IMR-90 (cell line): ENCODE measurements at regions not wholly inside any gene's neighbourhood (a gene's known extent, or its start where the extent isn't known, plus 50 kb on each side); places are given as distances from the start of the nearest gene placed in this dataset.

Experiments
- ATAC-seq: fragments of 200-7000 bp; cut with Tn5 transposase; 2 replicates; pipeline ENCODE4 v1.9.1; 2020; ENCODE audit warnings: low read depth, mild to moderate bottlenecking, moderate library complexity
- BruUV-seq: library from RNA; stranded (reverse); fragments of 400-500 nt; replicated peaks from 2 replicates; lab custom pipeline; 2021; lab: Mats Ljungman, UMichigan
- CTCF ChIA-PET: fragments of 300-600 bp; formaldehyde crosslinking; extraction: SDS; loops from one replicate; lab custom pipeline; 2021; ENCODE audit warnings: antibody characterized with exemption; lab: Yijun Ruan, JAX
- POLR2A ChIA-PET: fragments of 300-600 bp; sonication (Branson Sonifier 250); formaldehyde crosslinking; loops from one replicate; lab custom pipeline; 2022; ENCODE audit warnings: antibody characterized with exemption; ENCODE audit not compliant: unreplicated experiment; lab: Charles Lee
- DNase-seq: peaks from one replicate; pipeline ENCODE4 v3.0.0; 2013
- H2AFZ ChIP-seq: replicated peaks from 2 replicates; pipeline ENCODE3; 2013; ENCODE audit warnings: low read length, mild to moderate bottlenecking; ENCODE audit not compliant: poor library complexity
- H2AK5ac ChIP-seq: 2 replicates; pipeline ENCODE4 v1.6.1; 2013; ENCODE audit warnings: low read depth, low read length, inconsistent platforms
- H2AK9ac ChIP-seq: replicated peaks from 2 replicates; pipeline ENCODE3; 2013; ENCODE audit warnings: mild to moderate bottlenecking, low read depth, low read length, moderate library complexity; ENCODE audit not compliant: poor library complexity
- H2BK120ac ChIP-seq: 2 replicates; pipeline ENCODE4 v1.6.1; 2013; ENCODE audit warnings: low read depth, low read length, inconsistent platforms
- H2BK15ac ChIP-seq: 3 replicates; pipeline ENCODE4 v1.6.1; 2013; ENCODE audit warnings: low read depth, low read length, inconsistent platforms
- H2BK20ac ChIP-seq: 2 replicates; pipeline ENCODE4 v1.6.1; 2013; ENCODE audit warnings: low read depth, mild to moderate bottlenecking, inconsistent platforms, low read length, moderate library complexity
- H2BK5ac ChIP-seq: 2 replicates; pipeline ENCODE4 v1.6.1; 2013; ENCODE audit warnings: mild to moderate bottlenecking, low read depth, low read length, inconsistent platforms; ENCODE audit not compliant: poor library complexity, severe bottlenecking
- H3K14ac ChIP-seq: replicated peaks from 2 replicates; pipeline ENCODE4 v1.6.1; 2013; ENCODE audit warnings: low read depth, low read length, inconsistent platforms
- H3K18ac ChIP-seq: 2 replicates; pipeline ENCODE4 v1.6.1; 2013; ENCODE audit warnings: low read depth, low read length, control low read depth
- H3K23ac ChIP-seq: 2 replicates; pipeline ENCODE4 v1.6.1; 2013; ENCODE audit warnings: low read depth, low read length, inconsistent platforms
- H3K27ac ChIP-seq: 2 replicates; pipeline ENCODE4 v1.5.1; 2013; ENCODE audit warnings: mild to moderate bottlenecking, control low read depth, low read length; ENCODE audit not compliant: insufficient read depth
- H3K27me3 ChIP-seq: 2 replicates; pipeline ENCODE4 v1.6.1; 2013; ENCODE audit warnings: low read length; ENCODE audit not compliant: control insufficient read depth, insufficient read depth
- H3K36me3 ChIP-seq: 2 replicates; pipeline ENCODE4 v1.6.1; 2013; ENCODE audit warnings: low read length, mixed read lengths; ENCODE audit not compliant: control insufficient read depth, insufficient read depth
- H3K4ac ChIP-seq: 2 replicates; pipeline ENCODE4 v1.6.1; 2013; ENCODE audit warnings: low read depth, low read length, inconsistent platforms
- H3K4me1 ChIP-seq: 2 replicates; pipeline ENCODE4 v1.6.1; 2013; ENCODE audit warnings: low read length, mixed read lengths; ENCODE audit not compliant: control insufficient read depth, insufficient read depth
- H3K4me2 ChIP-seq: 2 replicates; pipeline ENCODE4 v1.6.1; 2013; ENCODE audit warnings: low read depth, mild to moderate bottlenecking, control low read depth, low read length, moderate library complexity
- H3K4me3 ChIP-seq: 2 replicates; pipeline ENCODE4 v1.5.1; 2013; ENCODE audit warnings: low read depth, mild to moderate bottlenecking, control low read depth, low read length, moderate library complexity; ENCODE audit not compliant: insufficient read depth
- H3K56ac ChIP-seq: 2 replicates; pipeline ENCODE4 v1.6.1; 2013; ENCODE audit warnings: low read length, inconsistent platforms; ENCODE audit not compliant: insufficient read depth; ENCODE audit errors: extremely low read depth
- H3K79me1 ChIP-seq, 2 experiments: 2 replicates each; pipeline ENCODE4 v1.6.1; 2013; ENCODE audit warnings: low read length in 2 of 2, inconsistent platforms in 1 of 2, low read depth in 1 of 2
- H3K9ac ChIP-seq: 2 replicates; pipeline ENCODE4 v1.6.1; 2013; ENCODE audit warnings: low read depth, low read length, control low read depth
- H3K9me1 ChIP-seq: 2 replicates; pipeline ENCODE4 v1.6.1; 2013; ENCODE audit warnings: low read length, inconsistent platforms; ENCODE audit not compliant: insufficient read depth
- H3K9me3 ChIP-seq: 2 replicates; pipeline ENCODE4 v1.6.1; 2013; ENCODE audit warnings: low read length; ENCODE audit not compliant: control insufficient read depth, insufficient read depth
- H4K20me1 ChIP-seq: 2 replicates; pipeline ENCODE4 v1.6.1; 2013; ENCODE audit warnings: low read length, inconsistent platforms; ENCODE audit not compliant: insufficient read depth
- H4K5ac ChIP-seq: 2 replicates; pipeline ENCODE4 v1.6.1; 2013; ENCODE audit warnings: mild to moderate bottlenecking, low read depth, low read length, control low read depth
- H4K8ac ChIP-seq, 2 experiments: 2 replicates each; pipeline ENCODE4 v1.6.1; 2013; ENCODE audit warnings: low read depth in 2 of 2, low read length in 2 of 2, control low read depth in 1 of 2, inconsistent platforms in 1 of 2
- H4K91ac ChIP-seq: 2 replicates; pipeline ENCODE4 v1.6.1; 2013; ENCODE audit warnings: low read depth, low read length, inconsistent platforms; ENCODE audit not compliant: insufficient read depth
- BHLHE40 ChIP-seq: fragments of 150-350 bp; IDR thresholded peaks from 2 replicates; pipeline ENCODE4 v1.6.1; 2016; ENCODE audit warnings: mild to moderate bottlenecking, low read depth, low read length
- CEBPB ChIP-seq: IDR thresholded peaks from 2 replicates; pipeline ENCODE4 v1.6.1; 2012; ENCODE audit warnings: low read depth, low read length, improper control_type of control experiment
- CHD1 ChIP-seq: IDR thresholded peaks from 2 replicates; pipeline ENCODE4 v1.6.1; 2012; ENCODE audit warnings: low read depth, low read length, improper control_type of control experiment
- CTCF ChIP-seq: conservative IDR thresholded peaks from 2 replicates; pipeline ENCODE4 v1.5.1; 2012; ENCODE audit warnings: mild to moderate bottlenecking, low read depth, low read length, improper control_type of control experiment
- ELK1 ChIP-seq: fragments of 150-350 bp; IDR thresholded peaks from 2 replicates; pipeline ENCODE4 v1.6.1; 2016; ENCODE audit warnings: low read depth, mild to moderate bottlenecking, low read length, moderate library complexity, borderline replicate concordance
- FOS ChIP-seq: fragments of 150-350 bp; IDR thresholded peaks from 2 replicates; pipeline ENCODE4 v1.6.1; 2016; ENCODE audit warnings: low read depth, low read length
- MAFK ChIP-seq: IDR thresholded peaks from 2 replicates; pipeline ENCODE4 v1.6.1; 2012; ENCODE audit warnings: low read depth, low read length, improper control_type of control experiment
- MAZ ChIP-seq: IDR thresholded peaks from 2 replicates; pipeline ENCODE4 v1.6.1; 2012; ENCODE audit warnings: low read depth, mild to moderate bottlenecking, low read length, improper control_type of control experiment, moderate library complexity, borderline replicate concordance
- MXI1 ChIP-seq: IDR thresholded peaks from 2 replicates; pipeline ENCODE4 v1.6.1; 2012; ENCODE audit warnings: low read depth, mild to moderate bottlenecking, low read length, moderate library complexity, borderline replicate concordance
- NFE2L2 ChIP-seq: fragments of 150-350 bp; IDR thresholded peaks from 2 replicates; pipeline ENCODE4 v1.6.1; 2016; ENCODE audit warnings: low read depth, mild to moderate bottlenecking, low read length
- POLR2A ChIP-seq: IDR thresholded peaks from 2 replicates; pipeline ENCODE4 v1.6.1; 2012; ENCODE audit warnings: mild to moderate bottlenecking, low read depth, low read length
- RAD21 ChIP-seq: IDR thresholded peaks from 2 replicates; pipeline ENCODE4 v1.6.1; 2012; ENCODE audit warnings: low read length, improper control_type of control experiment
- RCOR1 ChIP-seq: IDR thresholded peaks from 2 replicates; pipeline ENCODE4 v1.6.1; 2012; ENCODE audit warnings: mild to moderate bottlenecking, low read length, improper control_type of control experiment; ENCODE audit not compliant: insufficient replicate concordance
- RFX5 ChIP-seq: IDR thresholded peaks from 2 replicates; pipeline ENCODE4 v1.8.0; 2012; ENCODE audit warnings: low read depth, mild to moderate bottlenecking, low read length, moderate library complexity
- SMC3 ChIP-seq: fragments of 150-350 bp; IDR thresholded peaks from 2 replicates; pipeline ENCODE4 v1.6.1; 2016; ENCODE audit warnings: low read depth, mild to moderate bottlenecking, antibody characterized with exemption, low read length, moderate library complexity
- USF2 ChIP-seq: fragments of 150-350 bp; IDR thresholded peaks from 2 replicates; pipeline ENCODE4 v1.6.1; 2017; ENCODE audit warnings: mild to moderate bottlenecking, antibody characterized with exemption, low read length, low read depth
- dilution Hi-C: fragments of 300-500 bp; cut with HindIII; formaldehyde crosslinking; loops from one replicate; pipeline ENCODE4 v1.14.3; 2018; ENCODE audit warnings: low sequenced_read_pairs; ENCODE audit not compliant: unreplicated experiment
- in situ Hi-C: fragments of 300-500 bp; cut with MboI; formaldehyde crosslinking; loops from 3 replicates; pipeline ENCODE4 v1.14.3; 2019; ENCODE audit warnings: low sequenced_read_pairs, inconsistent platforms, mixed read lengths
- intact Hi-C: fragments of 100-400 bp; cut with micrococcal nuclease; formaldehyde crosslinking; loops from 2 replicates; pipeline ENCODE4 v1.10.0; 2022

- no TSS peak for BruUV-seq
- H3K4ac ChIP-seq, result no peak overlapping the region
- H3K27me3 ChIP-seq, result no peaks in the 10 kb centered on the region
- peaks cover 33% of the 10 kb centered on the region for H3K9me3 ChIP-seq
- H3K14ac ChIP-seq, result no peak overlapping the region
- dilution Hi-C loops (no loop called here), in situ Hi-C loops (no loop called here), intact Hi-C loops (loop anchor here (5.0 kb wide), 1 partner anchor 809 kb away; no protein-coding TSS in a partner anchor)
- H3K56ac ChIP-seq, result no peak overlapping the region
- TF ChIP-seq USF2 (no peak), RFX5 (no peak), MAZ (no peak), RCOR1 (no peak), CHD1 (no peak), SMC3 (no peak), MXI1 (no peak), CEBPB (no peak), BHLHE40 (no peak), MAFK (no peak), POLR2A (no peak), NFE2L2 (no peak), ELK1 (no peak), FOS (no peak), CTCF (no peak), RAD21 (no peak)
- H4K5ac ChIP-seq, result no peak overlapping the region
- ATAC-seq (no peak), DNase-seq (no peak)
- no peak overlapping the region for H3K9ac ChIP-seq
- no peak overlapping the region for H3K27ac ChIP-seq
- no peaks in the 10 kb centered on the region for H4K20me1 ChIP-seq
- no peak overlapping the region for H2AFZ ChIP-seq
- H3K4me1 ChIP-seq, result no peaks in the 10 kb centered on the region
- H2BK20ac ChIP-seq, result no peak overlapping the region
- no peak overlapping the region for H2BK15ac ChIP-seq
- ChIA-PET CTCF (no interaction called here), POLR2A (no interaction called here)
- no peak overlapping the region for H3K4me3 ChIP-seq
- H2BK120ac ChIP-seq, result no peak overlapping the region
- H2AK5ac ChIP-seq, result no peak overlapping the region
- H3K9me1 ChIP-seq, result no peaks in the 10 kb centered on the region
- no peak overlapping the region for H4K8ac ChIP-seq
- no peak overlapping the region for H3K23ac ChIP-seq
- no peak overlapping the region for H4K91ac ChIP-seq
- no peak overlapping the region for H3K18ac ChIP-seq
- no peak overlapping the region for H2AK9ac ChIP-seq
- H3K4me2 ChIP-seq, result no peak overlapping the region
- no peaks in the 10 kb centered on the region for H3K79me1 ChIP-seq
- H3K36me3 ChIP-seq, result no peaks in the 10 kb centered on the region
- no peak overlapping the region for H2BK5ac ChIP-seq
Measured at GRCh38 chr2:378364-378763, 90.5 kb upstream of the ALKAL2 start.
